B cell (primary cell): ENCODE measurements at regions not wholly inside any gene's neighbourhood (a gene's known extent, or its start where the extent isn't known, plus 50 kb on each side); places are given as distances from the start of the nearest gene placed in this dataset.

Experiments
- EZH2 ChIP-seq: IDR thresholded peaks from 2 replicates; pipeline ENCODE4 v1.6.1; 2012; ENCODE audit warnings: borderline replicate concordance, low read depth, mild to moderate bottlenecking, moderate library complexity, low read length; ENCODE audit not compliant: insufficient read depth, poor library complexity, severe bottlenecking
- TF ChIP-seq, protein P1 (sequence below): fragments of 200-600 bp; IDR thresholded peaks from one replicate; pipeline ENCODE4 v1.8.0; 2022; ENCODE audit warnings: antibody characterized with exemption, mild to moderate bottlenecking

DNA sequence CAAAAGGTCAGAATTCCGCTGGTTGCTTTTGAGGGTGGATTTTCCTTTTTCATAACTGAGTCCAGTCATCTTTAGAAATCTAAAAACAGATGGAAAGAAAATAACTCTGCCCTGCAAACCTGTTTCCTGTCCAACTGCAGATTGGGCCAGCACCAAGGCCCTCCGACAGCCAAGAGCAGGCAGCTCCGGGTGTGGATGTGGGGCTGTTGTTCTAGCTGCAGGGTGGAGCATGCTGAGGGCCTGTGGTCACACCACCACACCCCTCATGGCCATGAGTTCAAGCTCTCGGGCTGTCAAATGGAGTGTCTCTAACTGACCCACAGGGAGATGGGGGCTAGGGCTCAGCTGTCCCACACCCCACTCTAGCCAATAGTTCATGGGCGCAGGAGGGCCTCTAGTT is 69.3 kb upstream of the BZW1 start:
- TF ChIP-seq, protein P1, sequence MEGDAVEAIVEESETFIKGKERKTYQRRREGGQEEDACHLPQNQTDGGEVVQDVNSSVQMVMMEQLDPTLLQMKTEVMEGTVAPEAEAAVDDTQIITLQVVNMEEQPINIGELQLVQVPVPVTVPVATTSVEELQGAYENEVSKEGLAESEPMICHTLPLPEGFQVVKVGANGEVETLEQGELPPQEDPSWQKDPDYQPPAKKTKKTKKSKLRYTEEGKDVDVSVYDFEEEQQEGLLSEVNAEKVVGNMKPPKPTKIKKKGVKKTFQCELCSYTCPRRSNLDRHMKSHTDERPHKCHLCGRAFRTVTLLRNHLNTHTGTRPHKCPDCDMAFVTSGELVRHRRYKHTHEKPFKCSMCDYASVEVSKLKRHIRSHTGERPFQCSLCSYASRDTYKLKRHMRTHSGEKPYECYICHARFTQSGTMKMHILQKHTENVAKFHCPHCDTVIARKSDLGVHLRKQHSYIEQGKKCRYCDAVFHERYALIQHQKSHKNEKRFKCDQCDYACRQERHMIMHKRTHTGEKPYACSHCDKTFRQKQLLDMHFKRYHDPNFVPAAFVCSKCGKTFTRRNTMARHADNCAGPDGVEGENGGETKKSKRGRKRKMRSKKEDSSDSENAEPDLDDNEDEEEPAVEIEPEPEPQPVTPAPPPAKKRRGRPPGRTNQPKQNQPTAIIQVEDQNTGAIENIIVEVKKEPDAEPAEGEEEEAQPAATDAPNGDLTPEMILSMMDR: no peak
- no peak for TF ChIP-seq EZH2
